Spleen (tissue), 11 donors: ENCODE measurements at regions not wholly inside any gene's neighbourhood (a gene's known extent, or its start where the extent isn't known, plus 50 kb on each side); places are given as distances from the start of the nearest gene placed in this dataset.

ENCODE experiments used
- DNase-seq: peaks from one replicate; pipeline ENCODE4 v3.0.0-alpha.2; 2020
- H3K27ac ChIP-seq, 8 donors: fragments of 200-600 bp; sonication (generic) in 7 of 8; 1 replicate in 4 of 8; 2 replicates in 4 of 8; pipeline versions ENCODE4 v1.5.0 to v1.8.0; 2016 to 2021; ENCODE audit warnings: inconsistent platforms in 4 of 8, mild to moderate bottlenecking in 4 of 8, moderate library complexity in 1 of 8
- H3K27me3 ChIP-seq, 7 donors: fragments of 200-600 bp; sonication (generic) in 6 of 7; replicated peaks in 1 of 7; 1 replicate in 4 of 7; 2 replicates in 3 of 7; pipeline versions ENCODE4 v1.5.0 to v1.8.0; 2016 to 2021; ENCODE audit warnings: inconsistent platforms in 3 of 7, mild to moderate bottlenecking in 1 of 7
- H3K36me3 ChIP-seq, 6 donors: fragments of 200-600 bp; sonication (generic) in 5 of 6; 1 replicate in 4 of 6; 2 replicates in 2 of 6; pipeline versions ENCODE4 v1.5.0 to v1.8.0; 2016 to 2021; ENCODE audit warnings: inconsistent platforms in 2 of 6
- H3K4me1 ChIP-seq, 6 donors: fragments of 200-600 bp; sonication (generic) in 5 of 6; 1 replicate in 3 of 6; 2 replicates in 3 of 6; pipeline versions ENCODE4 v1.5.0 to v1.8.0; 2016 to 2021; ENCODE audit warnings: inconsistent platforms in 3 of 6
- H3K4me3 ChIP-seq, 8 donors: fragments of 200-600 bp; sonication (generic) in 7 of 8; 1 replicate in 4 of 8; 2 replicates in 4 of 8; pipeline versions ENCODE4 v1.5.0 to v1.8.0; 2016 to 2021; ENCODE audit warnings: inconsistent platforms in 4 of 8, mild to moderate bottlenecking in 4 of 8, moderate library complexity in 2 of 8
- H3K9me3 ChIP-seq, 8 donors: fragments of 200-600 bp; sonication (generic) in 7 of 8; 1 replicate in 4 of 8; 2 replicates in 4 of 8; pipeline versions ENCODE4 v1.5.0 to v1.8.0; 2016 to 2021; ENCODE audit warnings: inconsistent platforms in 4 of 8
- CTCF ChIP-seq, 11 experiments: fragments of 200-600 bp in 7 of 11; fragments of 450-650 bp in 4 of 11; sonication (generic) in 4 of 11; IDR thresholded peaks in 8 of 11; conservative IDR thresholded peaks in 3 of 11; 1 replicate in 7 of 11; 2 replicates in 4 of 11; pipeline versions ENCODE4 v1.4.0 to v1.8.0; 2016 to 2021; ENCODE audit warnings: antibody characterized with exemption in 11 of 11, inconsistent platforms in 4 of 11, mild to moderate bottlenecking in 1 of 11
- POLR2A ChIP-seq, 3 donors: fragments of 450-650 bp; IDR thresholded peaks; one replicate each; pipeline ENCODE4 v1.5.1; 2017; ENCODE audit warnings: antibody characterized with exemption in 3 of 3, mild to moderate bottlenecking in 1 of 3
- POLR2AphosphoS5 ChIP-seq, 3 donors: sonication (generic); formaldehyde crosslinking; IDR thresholded peaks; one replicate each; pipeline ENCODE4 v1.5.1; 2017; ENCODE audit warnings: antibody characterized with exemption in 3 of 3
- WGBS, 5 donors: extraction: QIAGEN DNeasy Blood & Tissue Kit in 3 of 5; methylation state at CpG; one replicate each; pipeline versions ENCODE4 v1.1.5 to v1.1.7; 2013 to 2018; 5-methylcytosine and 5-hydroxymethylcytosine counted together
- intact Hi-C: fragments of 100-400 bp; cut with DNase I; formaldehyde crosslinking; loops from one replicate; pipeline ENCODE4 v1.15.0; 2023; ENCODE audit warnings: low total_unique reads
- donor health status: healthy with polysubstance abuse.
- donor health status: DM: no; HTN: no; CAD: no; lungs with moderate emphysema.
- donor health status: DM: no; HTN: no; CAD: no.
- donor health status: Bipolar disorder and iron deficiency.
- donor health status: healthy.
- donor health status: DM: no; HTN: no; CAD: no.
- donor health status: DM: yes; HTN: yes; CAD: no.

DNA sequence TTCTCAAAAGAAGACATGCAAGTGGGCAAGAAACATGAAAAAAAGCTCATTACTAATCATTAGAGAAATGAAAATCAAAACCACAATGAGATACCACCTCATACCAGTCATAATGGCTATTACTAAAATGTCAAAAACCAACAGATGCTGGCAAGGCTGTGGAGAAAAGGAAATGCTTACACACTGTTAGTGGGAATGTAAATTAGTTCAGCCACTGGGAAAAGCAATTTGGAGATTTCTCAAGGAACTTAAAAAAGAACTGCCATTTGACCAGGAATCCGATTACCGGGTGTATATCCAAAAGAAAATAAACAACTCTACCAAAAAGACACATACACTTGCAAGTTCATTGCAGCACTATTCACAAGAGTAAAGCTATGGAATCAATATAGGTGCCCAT, 595.4 kb upstream of the RIOK2 start:
- Histone ChIP-seq H3K36me3 (no peaks in the 10 kb centered on the region), H3K27ac (no peak overlapping the region), H3K27me3 (no peaks in the 10 kb centered on the region), H3K4me1 (no peaks in the 10 kb centered on the region), H3K4me3 (no peak overlapping the region), H3K9me3 (peaks cover 0 to 42% (median 2%) of the 10 kb centered on the region in 8 donors)
- no peak for DNase-seq
- no peak for TF ChIP-seq POLR2A (IDR thresholded peaks at IDR 0.05)
- TF ChIP-seq CTCF (IDR thresholded peaks at IDR 0.05 in 8 of 11, conservative IDR thresholded peaks at IDR 0.05 in 3 of 11), result no peak
- TF ChIP-seq POLR2AphosphoS5 (IDR thresholded peaks at IDR 0.05), result no peak
- intact Hi-C loops, result no loop called here
- 81 to 97% (median 85%) methylated on average over 2 of the region's 2 CpGs for WGBS, 5 donors

GRCh38 chr5:97788369-97788768, 605.3 kb upstream of the RIOK2 start:
- H3K36me3 ChIP-seq, result no peaks in the 10 kb centered on the region
- no peak for DNase-seq
- intact Hi-C loops, result no loop called here
- TF ChIP-seq POLR2A (IDR thresholded peaks at IDR 0.05), result no peak
- TF ChIP-seq CTCF (IDR thresholded peaks at IDR 0.05 in 8 of 11, conservative IDR thresholded peaks at IDR 0.05 in 3 of 11), result no peak
- no peak for TF ChIP-seq POLR2AphosphoS5 (IDR thresholded peaks at IDR 0.05)
- no peaks in the 10 kb centered on the region for H3K27me3 ChIP-seq
- H3K9me3 ChIP-seq, result peaks cover 0 to 12% (median 4%) of the 10 kb centered on the region in 8 donors
- no peak overlapping the region for H3K4me3 ChIP-seq
- no peaks in the 10 kb centered on the region for H3K4me1 ChIP-seq
- no peak overlapping the region for H3K27ac ChIP-seq
- 79 to 87% (median 84%) methylated on average over 1 of the region's 1 CpG for WGBS, 5 donors

GRCh38 chr5:97797994-97798451, 615.0 kb upstream of the RIOK2 start:
- WGBS, 5 donors, result 32 to 69% (median 61%) methylated on average over 1 of the region's 1 CpG
- H3K36me3 ChIP-seq, result no peaks in the 10 kb centered on the region
- no peak for DNase-seq

GRCh38 chr5:97801461-97801860, 618.4 kb upstream of the RIOK2 start:
- intact Hi-C loops, result no loop called here
- no peaks in the 10 kb centered on the region for H3K36me3 ChIP-seq
- peaks cover 4 to 38% (median 33%) of the 10 kb centered on the region in 8 donors for H3K9me3 ChIP-seq
- H3K27ac ChIP-seq, result no peak overlapping the region
- no peak overlapping the region for H3K4me3 ChIP-seq
- H3K4me1 ChIP-seq, result no peaks in the 10 kb centered on the region
- TF ChIP-seq CTCF (IDR thresholded peaks at IDR 0.05 in 8 of 11, conservative IDR thresholded peaks at IDR 0.05 in 3 of 11) (no peak), POLR2AphosphoS5 (IDR thresholded peaks at IDR 0.05) (no peak), POLR2A (IDR thresholded peaks at IDR 0.05) (no peak)
- DNase-seq, result no peak
- H3K27me3 ChIP-seq, result no peaks in the 10 kb centered on the region

More at GRCh38 chr5:97797994-97798451, 615.0 kb upstream of the RIOK2 start:
- Histone ChIP-seq H3K9me3 (peaks cover 0 to 15% (median 12%) of the 10 kb centered on the region in 8 donors), H3K27me3 (no peaks in the 10 kb centered on the region), H3K27ac (no peak overlapping the region), H3K4me3 (no peak overlapping the region), H3K4me1 (no peaks in the 10 kb centered on the region)
- TF ChIP-seq POLR2A (IDR thresholded peaks at IDR 0.05), result no peak
- TF ChIP-seq CTCF (IDR thresholded peaks at IDR 0.05 in 8 of 11, conservative IDR thresholded peaks at IDR 0.05 in 3 of 11), result no peak
- no peak for TF ChIP-seq POLR2AphosphoS5 (IDR thresholded peaks at IDR 0.05)
- intact Hi-C loops, result no loop called here
